A549 (cell line): ENCODE measurements at regions not wholly inside any gene's neighbourhood (a gene's known extent, or its start where the extent isn't known, plus 50 kb on each side); places are given as distances from the start of the nearest gene placed in this dataset.

Experiments
- ATAC-seq, 2 experiments: fragments of 200-7000 bp in 1 of 2; fragments of >200 bp in 1 of 2; cut with Nextera tagmentation in 1 of 2; cut with Tn5 transposase in 1 of 2; 3 replicates each; pipeline versions ENCODE4 v1.8.0 to v1.9.1; 2018 to 2020; ENCODE audit warnings: mild to moderate bottlenecking in 1 of 2, moderate library complexity in 1 of 2
- CTCF ChIA-PET: fragments of 300-600 bp; sonication (Branson Sonifier 250); formaldehyde crosslinking; extraction: SDS; loops from one replicate; lab custom pipeline; 2021; ENCODE audit warnings: antibody characterized with exemption, inconsistent platforms; lab: Yijun Ruan, JAX
- POLR2A ChIA-PET: fragments of 350-600 bp; formaldehyde crosslinking; extraction: SDS; loops from one replicate; lab custom pipeline; 2021; ENCODE audit warnings: antibody characterized with exemption, inconsistent platforms; lab: Yijun Ruan, JAX
- DNase-seq, 2 experiments: peaks; one replicate each; pipeline versions ENCODE4 v3.0.0 to v3.0.0-alpha.2; 2011 to 2016; ENCODE audit warnings: low read depth in 1 of 2, low spot score in 1 of 2
- FAIRE-seq: peaks from 2 replicates; lab custom pipeline; 2011; peaks lifted over from hg19 to GRCh38; lab: Jason Lieb, UNC
- H3K27ac ChIP-seq, 2 experiments: fragments of >200 bp; sonication (Bioruptor Twin); formaldehyde crosslinking; 3 replicates each; pipeline ENCODE4 v1.5.1; 2016 to 2017
- H3K4me1 ChIP-seq: fragments of >200 bp; sonication (Bioruptor Twin); formaldehyde crosslinking; 3 replicates; pipeline ENCODE4 v1.6.1; 2016
- H3K4me2 ChIP-seq: fragments of >200 bp; sonication (Bioruptor Twin); formaldehyde crosslinking; 3 replicates; pipeline ENCODE4 v1.6.1; 2016
- H3K4me3 ChIP-seq: fragments of >200 bp; sonication (Bioruptor Twin); formaldehyde crosslinking; 3 replicates; pipeline ENCODE4 v1.5.1; 2016
- H3K9me3 ChIP-seq: fragments of >200 bp; sonication (Bioruptor Twin); formaldehyde crosslinking; 3 replicates; pipeline ENCODE4 v1.6.1; 2016
- ATOH8 ChIP-seq: fragments of 250-450 bp; sonication (Bioruptor Pico); IDR thresholded peaks from 2 replicates; pipeline ENCODE4 v1.5.0; 2020; ENCODE audit warnings: low read depth, mild to moderate bottlenecking, moderate library complexity
- CBX2 ChIP-seq: fragments of 200-600 bp; sonication (generic); IDR thresholded peaks from 2 replicates; pipeline ENCODE4 v1.6.1; 2016; ENCODE audit warnings: low read depth, mild to moderate bottlenecking, borderline replicate concordance
- CEBPB ChIP-seq, 2 experiments: fragments of >200 bp in 1 of 2; sonication (Bioruptor Twin) in 1 of 2; formaldehyde crosslinking in 1 of 2; IDR thresholded peaks; 2 replicates each; pipeline ENCODE4 v1.6.1; 2012 to 2016
- CHD2 ChIP-seq: fragments of 150-350 bp; IDR thresholded peaks from 2 replicates; pipeline ENCODE4 v1.6.1; 2014; ENCODE audit warnings: low read length; ENCODE audit not compliant: partially characterized antibody
- CHD4 ChIP-seq: fragments of 200-600 bp; sonication (generic); IDR thresholded peaks from 2 replicates; pipeline ENCODE4 v1.6.1; 2016; ENCODE audit warnings: antibody characterized with exemption, mild to moderate bottlenecking, borderline replicate concordance
- CTCF ChIP-seq: fragments of >200 bp; sonication (Bioruptor Twin); formaldehyde crosslinking; IDR thresholded peaks from 3 replicates; pipeline ENCODE4 v1.5.1; 2016
- E2F6 ChIP-seq: IDR thresholded peaks from 2 replicates; pipeline ENCODE4 v1.6.1; 2012; ENCODE audit warnings: low read depth, borderline replicate concordance
- EHMT2 ChIP-seq: fragments of 200-600 bp; sonication (generic); IDR thresholded peaks from 2 replicates; pipeline ENCODE4 v1.6.1; 2016; ENCODE audit warnings: antibody characterized with exemption, low read depth, mild to moderate bottlenecking, moderate library complexity
- FOSB ChIP-seq: fragments of 250-450 bp; sonication (Bioruptor Pico); IDR thresholded peaks from 2 replicates; pipeline ENCODE4 v1.5.0; 2020; ENCODE audit warnings: mild to moderate bottlenecking, moderate library complexity
- FOXS1 ChIP-seq: fragments of 250-450 bp; sonication (Bioruptor Pico); IDR thresholded peaks from 2 replicates; pipeline ENCODE4 v1.5.0; 2020; ENCODE audit warnings: mild to moderate bottlenecking, moderate library complexity
- GATA3 ChIP-seq: IDR thresholded peaks from 2 replicates; pipeline ENCODE4 v1.6.1; 2012; ENCODE audit warnings: borderline replicate concordance
- HDAC2 ChIP-seq: fragments of 200-600 bp; sonication (generic); IDR thresholded peaks from 2 replicates; pipeline ENCODE4 v1.6.1; 2016
- HOXB13 ChIP-seq: fragments of 250-450 bp; sonication (Bioruptor Pico); IDR thresholded peaks from 2 replicates; pipeline ENCODE4 v1.5.0; 2020; ENCODE audit warnings: low read depth, mild to moderate bottlenecking, moderate library complexity
- JUN ChIP-seq, 2 experiments: fragments of >200 bp; sonication (Bioruptor Twin); formaldehyde crosslinking; IDR thresholded peaks; 2 replicates in 1 of 2; 3 replicates in 1 of 2; pipeline ENCODE4 v1.6.1; 2016 to 2017
- KDM5A ChIP-seq: fragments of 200-600 bp; sonication (generic); IDR thresholded peaks from 2 replicates; pipeline ENCODE4 v1.6.1; 2016; ENCODE audit warnings: antibody characterized with exemption, mild to moderate bottlenecking
- MAZ ChIP-seq: fragments of 150-350 bp; IDR thresholded peaks from 2 replicates; pipeline ENCODE4 v1.6.1; 2014; ENCODE audit warnings: antibody characterized with exemption, low read depth, low read length, borderline replicate concordance
- NFE2L2 ChIP-seq: fragments of 150-350 bp; conservative IDR thresholded peaks from 2 replicates; pipeline ENCODE4 v1.6.1; 2014; ENCODE audit warnings: low read length
- NPAS2 ChIP-seq: fragments of 250-450 bp; sonication (Bioruptor Pico); IDR thresholded peaks from 2 replicates; pipeline ENCODE4 v1.8.0; 2022; ENCODE audit warnings: mild to moderate bottlenecking, moderate library complexity, borderline replicate concordance
- NR3C1 ChIP-seq: fragments of >200 bp; sonication (Bioruptor Twin); formaldehyde crosslinking; IDR thresholded peaks from 3 replicates; pipeline ENCODE4 v1.6.1; 2017
- PHF8 ChIP-seq: fragments of 200-600 bp; sonication (generic); IDR thresholded peaks from 2 replicates; pipeline ENCODE4 v1.6.1; 2016; ENCODE audit warnings: low read depth, mild to moderate bottlenecking, antibody characterized with exemption, moderate library complexity, borderline replicate concordance
- SMC3 ChIP-seq: fragments of >200 bp; sonication (Bioruptor Twin); formaldehyde crosslinking; IDR thresholded peaks from 3 replicates; pipeline ENCODE4 v1.6.1; 2018; ENCODE audit warnings: inconsistent platforms
- SREBF2 ChIP-seq: fragments of 450-650 bp; IDR thresholded peaks from 2 replicates; pipeline ENCODE4 v1.6.1; 2014; ENCODE audit warnings: mild to moderate bottlenecking, moderate library complexity
- TFCP2L1 ChIP-seq: fragments of 250-450 bp; sonication (Bioruptor Pico); IDR thresholded peaks from 2 replicates; pipeline ENCODE4 v1.5.0; 2021; ENCODE audit warnings: mild to moderate bottlenecking
- USF2 ChIP-seq: fragments of 450-650 bp; IDR thresholded peaks from 2 replicates; pipeline ENCODE4 v1.6.1; 2014; ENCODE audit warnings: antibody characterized with exemption
- ZC3H11A ChIP-seq: fragments of 450-650 bp; IDR thresholded peaks from 2 replicates; pipeline ENCODE4 v1.6.1; 2014; ENCODE audit warnings: antibody characterized with exemption, mild to moderate bottlenecking
- ZSCAN20 ChIP-seq: fragments of 250-450 bp; sonication (Bioruptor Pico); IDR thresholded peaks from 2 replicates; pipeline ENCODE4 v1.8.0; 2022; ENCODE audit warnings: mild to moderate bottlenecking, moderate library complexity
- WGBS: methylation state at CpG from one replicate; pipeline ENCODE4 v1.1.6; 2017; ENCODE audit errors: missing lambda C conversion rate; 5-methylcytosine and 5-hydroxymethylcytosine counted together
- TF ChIP-seq, protein P1 (sequence below): fragments of >200 bp; sonication (Bioruptor Twin); formaldehyde crosslinking; IDR thresholded peaks from 2 replicates; pipeline ENCODE4 v1.6.1; 2016

GRCh38 chr7:33853361-33854062 is 51.8 kb upstream of the BMPER start:
- WGBS = 60% methylated on average over 5 of the region's 5 CpGs
- FAIRE-seq (no peak), DNase-seq (no peak), ATAC-seq (no peak)
- H3K27ac ChIP-seq = no peak overlapping the region
- CTCF ChIA-PET = interaction anchor here (1.0 to 2.0 kb wide), 3 partner anchors 42 to 137 kb away, joined by 4 to 7 read pairs (median 4); no protein-coding TSS in a partner anchor
- no peak overlapping the region for H3K4me2 ChIP-seq
- POLR2A ChIA-PET = interaction anchor here (0.9 kb wide), 1 partner anchor 51 kb away, joined by 3 read pairs; no protein-coding TSS in a partner anchor
- TF ChIP-seq PHF8 = no peak
- TF ChIP-seq HOXB13 (CRISPR knock-in tag) = no peak
- no peak for TF ChIP-seq CHD2
- TF ChIP-seq CHD4 = no peak
- no peak for TF ChIP-seq ZC3H11A
- TF ChIP-seq USF2 = no peak
- TF ChIP-seq NFE2L2 = no peak
- TF ChIP-seq FOXS1 (CRISPR knock-in tag) = no peak
- TF ChIP-seq EHMT2 = no peak
- TF ChIP-seq JUN (IDR thresholded peaks at IDR 0.05) = no peak
- no peak for TF ChIP-seq ATOH8
- TF ChIP-seq SREBF2 = no peak
- TF ChIP-seq ZSCAN20 (CRISPR knock-in tag) = no peak
- TF ChIP-seq, protein P1, sequence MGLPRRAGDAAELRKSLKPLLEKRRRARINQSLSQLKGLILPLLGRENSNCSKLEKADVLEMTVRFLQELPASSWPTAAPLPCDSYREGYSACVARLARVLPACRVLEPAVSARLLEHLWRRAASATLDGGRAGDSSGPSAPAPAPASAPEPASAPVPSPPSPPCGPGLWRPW = no peak
- no peak for TF ChIP-seq FOSB (CRISPR knock-in tag)
- TF ChIP-seq KDM5A = no peak
- no peak for TF ChIP-seq CTCF
- TF ChIP-seq CEBPB (IDR thresholded peaks at IDR 0.05) = no peak
- no peak for TF ChIP-seq HDAC2
- H3K4me3 ChIP-seq = no peak overlapping the region
- H3K4me1 ChIP-seq = no peaks in the 10 kb centered on the region
- no peaks in the 10 kb centered on the region for H3K9me3 ChIP-seq

- no peak overlapping the region for H3K4me2 ChIP-seq
- 14% methylated on average over 1 of the region's 1 CpG for WGBS
- TF ChIP-seq CBX2 = no peak
- TF ChIP-seq, protein P1 = no peak
- TF ChIP-seq EHMT2 = no peak
- TF ChIP-seq NFE2L2 = no peak
- no peak for TF ChIP-seq NR3C1
- TF ChIP-seq SMC3 = no peak
- TF ChIP-seq PHF8 = no peak
- no peak for TF ChIP-seq MAZ
- TF ChIP-seq NPAS2 (CRISPR knock-in tag) = no peak
- no peak for TF ChIP-seq E2F6
- TF ChIP-seq ZC3H11A = no peak
- no peak for TF ChIP-seq FOXS1 (CRISPR knock-in tag)
- TF ChIP-seq JUN (IDR thresholded peaks at IDR 0.05) = no peak
- no peak for TF ChIP-seq HDAC2
- no peak for TF ChIP-seq GATA3
- TF ChIP-seq TFCP2L1 (CRISPR knock-in tag) = no peak
- CTCF ChIA-PET = interaction anchor here (0.7 to 2.0 kb wide), 4 partner anchors 15 to 138 kb away, joined by 3 to 7 read pairs (median 4); no protein-coding TSS in a partner anchor
- H3K9me3 ChIP-seq = no peaks in the 10 kb centered on the region
- ATAC-seq (no peak), FAIRE-seq (no peak), DNase-seq (no peak)
- H3K4me3 ChIP-seq = no peak overlapping the region
- H3K27ac ChIP-seq = no peak overlapping the region
- H3K4me1 ChIP-seq = no peaks in the 10 kb centered on the region
- POLR2A ChIA-PET = interaction anchor here (0.9 kb wide), 1 partner anchor 51 kb away, joined by 3 read pairs; no protein-coding TSS in a partner anchor
Measured at GRCh38 chr7:33854178-33854577, 51.2 kb upstream of the BMPER start.
